GM12874 (cell line): ENCODE measurements at regions not wholly inside any gene's neighbourhood (a gene's known extent, or its start where the extent isn't known, plus 50 kb on each side); places are given as distances from the start of the nearest gene placed in this dataset.

ENCODE experiments used
- CTCF ChIP-seq: IDR thresholded peaks from 2 replicates; pipeline ENCODE4 v1.5.1; 2011; ENCODE audit warnings: low read depth, mild to moderate bottlenecking, control low read depth, low read length, moderate library complexity; ENCODE audit not compliant: insufficient read depth

GRCh38 chr22:45104313-45104712 lies 59.4 kb upstream of the NUP50 start:
- no peak for TF ChIP-seq CTCF

GRCh38 chr22:45105281-45105702 lies 58.4 kb upstream of the NUP50 start:
- TF ChIP-seq CTCF = no peak

GRCh38 chr22:45107671-45108070 lies 56.1 kb upstream of the NUP50 start:
- no peak for TF ChIP-seq CTCF

GRCh38 chr22:45112136-45112879 lies 51.4 kb upstream of the NUP50 start:
- TF ChIP-seq CTCF = no peak
